GM12875 (cell line): ENCODE measurements at regions not wholly inside any gene's neighbourhood (a gene's known extent, or its start where the extent isn't known, plus 50 kb on each side); places are given as distances from the start of the nearest gene placed in this dataset.

Source experiments
- H3K4me3 ChIP-seq: one replicate; pipeline ENCODE4 v1.5.1; 2011; ENCODE audit warnings: low read depth, low read length, control low read depth
- CTCF ChIP-seq: IDR thresholded peaks from 2 replicates; pipeline ENCODE4 v1.5.1; 2011; ENCODE audit warnings: low read depth, mild to moderate bottlenecking, control low read depth, inconsistent platforms, low read length, moderate library complexity, borderline replicate concordance; ENCODE audit not compliant: insufficient read depth

- TF ChIP-seq CTCF, result no peak
- H3K4me3 ChIP-seq, result no peak overlapping the region
Measured at GRCh38 chr10:3274414-3274813, 101.8 kb upstream of the PITRM1 start.

- no peak for TF ChIP-seq CTCF
- no peak overlapping the region for H3K4me3 ChIP-seq
Measured at GRCh38 chr10:3273966-3274365, 101.4 kb upstream of the PITRM1 start.

GRCh38 chr10:3272300-3272699 is 99.7 kb upstream of the PITRM1 start:
- TF ChIP-seq CTCF, result no peak
- H3K4me3 ChIP-seq, result no peak overlapping the region

- no peak overlapping the region for H3K4me3 ChIP-seq
- no peak for TF ChIP-seq CTCF
Measured at GRCh38 chr10:3271354-3272115, 99.0 kb upstream of the PITRM1 start.

- TF ChIP-seq CTCF, result no peak
- H3K4me3 ChIP-seq, result no peak overlapping the region
Measured at GRCh38 chr10:3270577-3271316, 98.2 kb upstream of the PITRM1 start.

- no peak for TF ChIP-seq CTCF
- no peak overlapping the region for H3K4me3 ChIP-seq
Measured at GRCh38 chr10:3268025-3268424, 95.4 kb upstream of the PITRM1 start.

- TF ChIP-seq CTCF, result no peak
- no peak overlapping the region for H3K4me3 ChIP-seq
Measured at GRCh38 chr10:3265088-3265487, 92.5 kb upstream of the PITRM1 start.
